Naive B cell (primary cell): ENCODE measurements at regions not wholly inside any gene's neighbourhood (a gene's known extent, or its start where the extent isn't known, plus 50 kb on each side); places are given as distances from the start of the nearest gene placed in this dataset.
A peak's percentile ranks its signal among the peaks of the same experiment; 100 is the strongest.
"Not testable (repeated sequence)": the region's sequence is repeated elsewhere in the genome, so short reads cannot be mapped to it uniquely, and the experiment has no call there.

Experiments
- ATAC-seq, 2 donors: fragments of 150-1000 bp; cut with Tn5 transposase; 2 replicates each; pipeline ENCODE4 v1.10.0; 2021; ENCODE audit warnings: low read depth in 2 of 2, mild to moderate bottlenecking in 2 of 2, moderate library complexity in 2 of 2
- DNase-seq: peaks from one replicate; pipeline ENCODE4 v3.0.0; 2022
- H3K27ac Mint-ChIP-seq, 6 donors: one replicate each; pipeline ENCODE4 v1.8.0; 2020 to 2022; ENCODE audit warnings: mild to moderate bottlenecking in 6 of 6, mixed read lengths in 6 of 6, moderate library complexity in 5 of 6, inconsistent platforms in 2 of 6
- H3K27me3 Mint-ChIP-seq, 3 donors: one replicate each; pipeline ENCODE4 v1.8.0; 2021 to 2022; ENCODE audit warnings: mixed read lengths in 3 of 3, mild to moderate bottlenecking in 1 of 3
- H3K36me3 Mint-ChIP-seq, 2 donors: one replicate each; pipeline ENCODE4 v1.8.0; 2020 to 2022; ENCODE audit warnings: mixed read lengths in 2 of 2, inconsistent platforms in 1 of 2, mild to moderate bottlenecking in 1 of 2
- H3K4me1 Mint-ChIP-seq, 3 donors: one replicate each; pipeline ENCODE4 v1.8.0; 2020 to 2022; ENCODE audit warnings: mixed read lengths in 3 of 3, inconsistent platforms in 1 of 3, mild to moderate bottlenecking in 1 of 3, moderate library complexity in 1 of 3
- H3K4me3 Mint-ChIP-seq, 8 donors: one replicate each; pipeline ENCODE4 v1.8.0; 2020 to 2022; ENCODE audit warnings: mild to moderate bottlenecking in 8 of 8, mixed read lengths in 8 of 8, moderate library complexity in 8 of 8, inconsistent platforms in 2 of 8
- H3K9me3 Mint-ChIP-seq, 7 donors: one replicate each; pipeline ENCODE4 v1.8.0; 2020 to 2022; ENCODE audit warnings: mixed read lengths in 7 of 7, mild to moderate bottlenecking in 5 of 7, inconsistent platforms in 2 of 7, moderate library complexity in 1 of 7

- H3K4me1 Mint-ChIP-seq, H3K4me3 Mint-ChIP-seq, H3K36me3 Mint-ChIP-seq, ATAC-seq, H3K27ac Mint-ChIP-seq, H3K27me3 Mint-ChIP-seq, DNase-seq, H3K9me3 Mint-ChIP-seq: not testable (repeated sequence)
Observed at GRCh38 chrY:12391655-12392559, 309.1 kb upstream of the USP9Y start.

DNA sequence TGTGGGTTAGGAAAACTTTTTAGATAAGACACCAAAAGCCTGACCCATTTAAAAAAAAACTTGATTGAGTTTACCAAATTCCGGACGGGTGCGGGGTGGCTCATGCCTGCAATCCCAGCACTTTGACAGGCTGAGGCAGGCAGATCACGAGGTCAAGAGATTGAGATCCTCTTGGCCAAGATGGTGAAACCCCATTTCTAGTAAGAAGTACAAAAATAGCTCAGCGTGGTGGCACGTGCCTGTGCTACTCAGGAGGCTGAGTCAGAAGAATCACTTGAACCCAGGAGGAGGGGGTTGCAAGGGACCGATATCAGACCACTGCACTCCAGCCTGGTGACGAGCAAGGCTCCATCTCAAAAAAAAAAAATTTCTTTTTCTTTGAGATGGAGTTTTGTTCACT is 307.8 kb upstream of the USP9Y start:
- Mint-ChIP-seq H3K9me3 (no peaks in the 10 kb centered on the region), H3K27ac (no peak overlapping the region), H3K4me1 (no peaks in the 10 kb centered on the region), H3K4me3 (no peak overlapping the region), H3K27me3 (no peaks in the 10 kb centered on the region), H3K36me3 (no peaks in the 10 kb centered on the region)
- ATAC-seq: no peak
- DNase-seq: no peak

DNA sequence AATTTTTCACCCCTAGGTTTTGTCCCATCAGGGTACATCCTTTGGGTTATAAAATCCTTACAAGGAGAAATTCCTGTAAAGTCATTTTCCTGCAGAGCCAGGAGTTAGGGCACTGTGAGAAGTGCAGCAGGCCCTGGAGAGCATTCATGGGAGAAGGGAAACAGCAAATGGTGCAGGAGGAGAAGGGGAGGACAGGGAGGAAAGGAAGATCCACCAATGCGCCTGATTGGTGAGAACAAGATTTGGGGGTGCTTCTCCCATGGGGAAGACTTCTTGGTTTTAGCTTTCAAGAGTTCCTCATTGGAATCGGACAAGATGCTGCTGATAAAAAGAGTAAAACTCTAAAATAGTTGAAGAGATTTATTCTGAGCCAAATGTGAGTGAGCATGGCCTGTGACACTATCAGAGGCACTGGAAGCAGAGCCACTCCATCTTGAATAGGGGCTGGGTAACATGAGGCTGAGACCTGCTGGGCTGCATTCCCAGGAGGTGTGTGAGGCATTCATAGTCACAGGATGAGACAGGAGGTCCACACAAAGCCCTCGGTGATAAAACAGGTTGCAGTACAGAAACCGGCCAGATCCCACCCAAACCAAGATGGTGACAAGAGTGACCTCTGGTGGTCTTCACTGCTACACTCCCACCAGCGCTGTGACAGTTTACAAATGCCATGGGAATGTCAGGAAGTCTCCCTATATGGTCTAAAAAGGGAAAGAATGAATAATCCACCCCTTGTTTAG is 305.5 kb upstream of the USP9Y start:
- H3K27ac Mint-ChIP-seq: peak overlapping the region in 1 of 6 donors; percentile 88
- H3K4me3 Mint-ChIP-seq, ATAC-seq, H3K27me3 Mint-ChIP-seq, H3K4me1 Mint-ChIP-seq, H3K9me3 Mint-ChIP-seq, DNase-seq, H3K36me3 Mint-ChIP-seq: not testable (repeated sequence)

DNA sequence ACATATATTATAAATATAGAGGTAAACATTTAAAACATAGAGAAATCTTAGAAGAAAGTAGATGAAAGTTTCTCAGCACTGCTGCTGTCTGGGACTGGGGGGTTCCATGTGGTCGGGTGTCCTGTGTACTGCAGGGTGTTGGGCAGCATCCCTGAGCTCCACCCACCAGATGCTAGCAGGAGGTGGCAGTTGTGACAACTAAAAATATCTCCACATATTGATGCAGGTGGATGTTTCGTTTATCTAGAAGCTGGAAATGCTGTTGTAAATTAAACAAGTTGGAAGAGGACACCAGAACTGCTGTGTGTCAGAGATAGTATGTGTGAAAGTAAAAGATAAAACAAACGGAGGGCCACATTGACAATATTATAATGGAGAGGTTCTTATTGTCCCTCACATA is 297.1 kb upstream of the USP9Y start:
- Mint-ChIP-seq H3K27ac (no peak overlapping the region), H3K36me3 (no peaks in the 10 kb centered on the region), H3K4me3 (no peak overlapping the region), H3K9me3 (peaks cover 0 to 5% (median 0%) of the 10 kb centered on the region in 7 donors), H3K27me3 (peaks cover 0 to 4% (median 0%) of the 10 kb centered on the region in 3 donors), H3K4me1 (no peaks in the 10 kb centered on the region)
- no peak for ATAC-seq
- DNase-seq: no peak

DNA sequence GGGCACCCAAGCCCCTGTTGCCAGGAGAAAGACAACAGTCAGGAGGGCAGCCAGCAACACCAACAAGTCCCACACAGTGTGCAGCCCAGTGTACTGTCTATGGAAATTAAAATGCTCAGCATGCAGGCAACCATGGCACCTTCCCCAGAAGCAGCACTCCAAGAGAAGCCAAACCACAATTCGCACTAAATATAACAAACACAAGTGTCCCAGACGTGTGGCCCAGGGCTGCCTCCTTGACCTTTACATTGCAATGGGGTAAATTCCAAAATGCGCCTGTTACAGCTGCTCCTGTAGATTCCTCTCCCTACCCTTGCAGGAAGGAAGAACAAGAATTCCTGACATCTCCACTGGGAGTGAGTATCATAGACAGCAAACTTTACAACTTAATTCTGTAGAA is 292.8 kb upstream of the USP9Y start:
- no peaks in the 10 kb centered on the region for H3K36me3 Mint-ChIP-seq
- H3K4me1 Mint-ChIP-seq: no peaks in the 10 kb centered on the region
- H3K4me3 Mint-ChIP-seq: no peak overlapping the region
- H3K27me3 Mint-ChIP-seq: peaks cover 0 to 4% (median 0%) of the 10 kb centered on the region in 3 donors
- H3K27ac Mint-ChIP-seq: no peak overlapping the region
- DNase-seq (no peak), ATAC-seq (no peak)
- peaks cover 0 to 2% (median 0%) of the 10 kb centered on the region in 7 donors for H3K9me3 Mint-ChIP-seq

GRCh38 chrY:12410696-12411095 is 290.3 kb upstream of the USP9Y start:
- Mint-ChIP-seq H3K4me3 (no peak overlapping the region), H3K27me3 (peaks cover 0 to 4% (median 0%) of the 10 kb centered on the region in 3 donors), H3K9me3 (peaks cover 0 to 2% (median 0%) of the 10 kb centered on the region in 7 donors), H3K27ac (no peak overlapping the region), H3K36me3 (no peaks in the 10 kb centered on the region), H3K4me1 (no peaks in the 10 kb centered on the region)
- no peak for DNase-seq
- ATAC-seq: no peak

- Mint-ChIP-seq H3K4me3 (peak overlapping the region in 1 of 8 donors; percentile 44), H3K4me1 (no peaks in the 10 kb centered on the region), H3K27me3 (peaks cover 0 to 17% (median 5%) of the 10 kb centered on the region in 3 donors), H3K27ac (no peak overlapping the region), H3K9me3 (no peaks in the 10 kb centered on the region), H3K36me3 (no peaks in the 10 kb centered on the region)
- no peak for DNase-seq
- no peak for ATAC-seq
Observed at GRCh38 chrY:12421072-12421787, 279.8 kb upstream of the USP9Y start.

GRCh38 chrY:12421788-12422124 is 279.3 kb upstream of the USP9Y start:
- peak overlapping the region in 1 of 8 donors; percentile 23 for H3K4me3 Mint-ChIP-seq
- no peaks in the 10 kb centered on the region for H3K4me1 Mint-ChIP-seq
- H3K27ac Mint-ChIP-seq: no peak overlapping the region
- H3K36me3 Mint-ChIP-seq: no peaks in the 10 kb centered on the region
- no peaks in the 10 kb centered on the region for H3K9me3 Mint-ChIP-seq
- no peak for ATAC-seq
- peaks cover 0 to 17% (median 5%) of the 10 kb centered on the region in 3 donors for H3K27me3 Mint-ChIP-seq
- DNase-seq: no peak

DNA sequence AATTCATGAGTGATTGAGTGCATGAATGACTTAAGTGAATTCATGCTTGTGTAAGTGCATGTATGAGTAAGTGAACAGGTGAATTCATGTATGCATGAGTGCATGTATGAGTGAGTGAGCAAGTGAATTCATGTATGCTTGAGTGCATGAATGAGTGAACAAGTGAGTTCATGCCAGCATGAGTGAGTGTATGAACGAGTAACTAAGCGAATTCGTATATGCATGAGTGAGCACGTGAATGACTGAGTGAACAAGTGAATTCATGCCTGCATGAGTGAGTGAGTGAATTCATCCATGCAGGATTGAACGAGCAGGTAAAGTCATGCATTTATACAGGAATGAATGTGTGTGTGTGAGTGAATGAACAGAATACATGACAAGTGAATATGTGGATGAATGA is 278.5 kb upstream of the USP9Y start:
- DNase-seq (no peak), ATAC-seq (no peak)
- Mint-ChIP-seq H3K4me1 (no peaks in the 10 kb centered on the region), H3K27me3 (peaks cover 0 to 17% (median 5%) of the 10 kb centered on the region in 3 donors), H3K27ac (no peak overlapping the region), H3K4me3 (no peak overlapping the region), H3K9me3 (no peaks in the 10 kb centered on the region), H3K36me3 (no peaks in the 10 kb centered on the region)

GRCh38 chrY:12423416-12424252 is 277.4 kb upstream of the USP9Y start:
- DNase-seq: no peak
- H3K9me3 Mint-ChIP-seq: no peaks in the 10 kb centered on the region
- no peak for ATAC-seq
- H3K36me3 Mint-ChIP-seq: no peaks in the 10 kb centered on the region
- H3K27me3 Mint-ChIP-seq: peaks cover 0 to 17% (median 5%) of the 10 kb centered on the region in 3 donors
- H3K27ac Mint-ChIP-seq: no peak overlapping the region
- no peaks in the 10 kb centered on the region for H3K4me1 Mint-ChIP-seq
- no peak overlapping the region for H3K4me3 Mint-ChIP-seq

GRCh38 chrY:12425506-12425905 is 275.5 kb upstream of the USP9Y start:
- Mint-ChIP-seq H3K9me3 (no peaks in the 10 kb centered on the region), H3K4me3 (no peak overlapping the region), H3K27ac (no peak overlapping the region), H3K27me3 (peaks cover 0 to 17% (median 5%) of the 10 kb centered on the region in 3 donors), H3K4me1 (no peaks in the 10 kb centered on the region), H3K36me3 (no peaks in the 10 kb centered on the region)
- ATAC-seq (no peak), DNase-seq (no peak)

DNA sequence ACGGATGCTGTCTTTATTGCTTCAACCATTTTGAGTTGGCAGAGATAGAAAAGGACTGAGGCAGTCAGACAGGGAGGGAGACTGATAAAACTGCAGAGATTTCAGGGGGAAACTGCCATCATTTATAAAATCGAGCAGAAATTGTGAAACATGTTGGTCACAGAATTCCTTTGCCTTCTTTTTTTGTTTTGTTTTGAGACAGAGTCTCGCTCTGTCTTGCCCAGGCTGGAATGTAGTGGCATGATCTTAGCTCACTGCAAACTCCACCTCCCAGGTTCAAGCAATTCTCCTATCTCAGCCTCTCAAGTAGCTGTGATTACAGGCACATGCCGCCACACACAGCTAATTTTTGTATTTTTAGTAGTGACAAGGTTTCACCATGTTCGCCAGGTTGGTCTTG is 273.7 kb upstream of the USP9Y start:
- Mint-ChIP-seq H3K9me3 (no peaks in the 10 kb centered on the region), H3K27ac (no peak overlapping the region), H3K36me3 (no peaks in the 10 kb centered on the region), H3K4me1 (no peaks in the 10 kb centered on the region), H3K27me3 (peaks cover 0 to 14% (median 0%) of the 10 kb centered on the region in 3 donors), H3K4me3 (no peak overlapping the region)
- DNase-seq (no peak), ATAC-seq (no peak)

DNA sequence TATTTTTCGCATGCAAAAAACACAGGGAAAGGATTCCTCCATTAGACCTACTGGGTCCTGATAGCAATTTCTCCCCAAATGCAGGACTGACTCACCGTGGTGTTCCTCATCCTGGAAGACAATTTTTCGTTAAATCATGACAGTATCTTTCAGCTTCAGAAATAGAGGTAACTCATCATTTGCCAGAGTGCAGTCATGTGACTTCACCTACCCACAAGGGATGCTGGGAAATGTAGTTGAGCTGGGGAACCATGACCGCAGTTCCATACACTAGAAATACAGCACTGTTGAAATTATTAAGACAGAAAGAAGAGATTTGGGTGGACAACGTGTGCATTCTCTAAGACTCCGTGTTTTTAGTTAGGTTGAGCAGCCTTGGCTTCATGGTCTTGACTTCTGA is 269.5 kb upstream of the USP9Y start:
- no peak for ATAC-seq
- no peaks in the 10 kb centered on the region for H3K4me1 Mint-ChIP-seq
- no peak for DNase-seq
- H3K27me3 Mint-ChIP-seq: peaks cover 0 to 6% (median 0%) of the 10 kb centered on the region in 3 donors
- no peak overlapping the region for H3K27ac Mint-ChIP-seq
- no peak overlapping the region for H3K4me3 Mint-ChIP-seq
- H3K9me3 Mint-ChIP-seq: no peaks in the 10 kb centered on the region
- no peaks in the 10 kb centered on the region for H3K36me3 Mint-ChIP-seq
